ENCODE measurements at regions not wholly inside any gene's neighbourhood (a gene's known extent, or its start where the extent isn't known, plus 50 kb on each side); places are given as distances from the start of the nearest gene placed in this dataset.

- Histone ChIP-seq H3K4me1 (no peaks in the 10 kb centered on the region), H3K27me3 (ENCODE audit: low read depth) (no peaks in the 10 kb centered on the region), H3K4me3 (no peak overlapping the region), H3K27ac (replicated peaks) (no peak overlapping the region), H3K9me3 (replicated peaks) (peaks cover 28% of the 10 kb centered on the region), H3K36me3 (no peaks in the 10 kb centered on the region)
- TF ChIP-seq CTCF (IDR thresholded peaks at IDR 0.05; ENCODE audit: borderline replicate concordance), result no peak
- intact Hi-C loops (cut with micrococcal nuclease), result no loop called here
- no peak for DNase-seq
Measured at GRCh38 chr15:81596159-81596865, 222.3 kb upstream of the TMC3 start.

GRCh38 chr15:81595752-81596151 lies 221.7 kb upstream of the TMC3 start:
- H3K27ac ChIP-seq (replicated peaks), result no peak overlapping the region
- no peak for DNase-seq
- intact Hi-C loops (cut with micrococcal nuclease), result no loop called here
- no peak overlapping the region for H3K4me3 ChIP-seq
- no peaks in the 10 kb centered on the region for H3K36me3 ChIP-seq
- H3K27me3 ChIP-seq (ENCODE audit: low read depth), result no peaks in the 10 kb centered on the region
- no peaks in the 10 kb centered on the region for H3K4me1 ChIP-seq
- H3K9me3 ChIP-seq (replicated peaks), result peaks cover 23% of the 10 kb centered on the region
- TF ChIP-seq CTCF (IDR thresholded peaks at IDR 0.05; ENCODE audit: borderline replicate concordance), result no peak

- Histone ChIP-seq H3K4me1 (no peaks in the 10 kb centered on the region), H3K9me3 (replicated peaks) (peaks cover 16% of the 10 kb centered on the region), H3K4me3 (no peak overlapping the region), H3K27ac (replicated peaks) (no peak overlapping the region), H3K27me3 (ENCODE audit: low read depth) (no peaks in the 10 kb centered on the region), H3K36me3 (no peaks in the 10 kb centered on the region)
- intact Hi-C loops (cut with micrococcal nuclease), result no loop called here
- no peak for DNase-seq
- no peak for TF ChIP-seq CTCF (IDR thresholded peaks at IDR 0.05; ENCODE audit: borderline replicate concordance)
Measured at GRCh38 chr15:81589671-81590070, 215.7 kb upstream of the TMC3 start.

GRCh38 chr15:81575436-81576123 lies 201.6 kb upstream of the TMC3 start:
- Histone ChIP-seq H3K9me3 (replicated peaks) (peaks cover 9% of the 10 kb centered on the region), H3K4me1 (no peaks in the 10 kb centered on the region), H3K27me3 (ENCODE audit: low read depth) (peaks cover 18% of the 10 kb centered on the region), H3K27ac (replicated peaks) (no peak overlapping the region), H3K4me3 (no peak overlapping the region), H3K36me3 (no peaks in the 10 kb centered on the region)
- intact Hi-C loops (cut with micrococcal nuclease), result no loop called here
- TF ChIP-seq CTCF (IDR thresholded peaks at IDR 0.05; ENCODE audit: borderline replicate concordance), result no peak
- no peak for DNase-seq

- Histone ChIP-seq H3K27me3 (ENCODE audit: low read depth) (peaks cover 7% of the 10 kb centered on the region), H3K27ac (replicated peaks) (no peak overlapping the region), H3K9me3 (replicated peaks) (no peaks in the 10 kb centered on the region), H3K36me3 (no peaks in the 10 kb centered on the region), H3K4me3 (no peak overlapping the region), H3K4me1 (no peaks in the 10 kb centered on the region)
- no peak for TF ChIP-seq CTCF (IDR thresholded peaks at IDR 0.05; ENCODE audit: borderline replicate concordance)
- DNase-seq, result no peak
- intact Hi-C loops (cut with micrococcal nuclease), result no loop called here
Measured at GRCh38 chr15:81573098-81573746, 199.2 kb upstream of the TMC3 start.
